Renal cortex interstitium (tissue), 11 donors: ENCODE measurements at regions not wholly inside any gene's neighbourhood (a gene's known extent, or its start where the extent isn't known, plus 50 kb on each side); places are given as distances from the start of the nearest gene placed in this dataset.

ENCODE experiments used
- DNase-seq, 11 donors: peaks; one replicate each; pipeline ENCODE4 v3.0.0-alpha.2; 2013; ENCODE audit warnings: low read depth in 9 of 11, low spot score in 4 of 11; ENCODE audit errors: extremely low read depth in 1 of 11

GRCh38 chr13:109843695-109844094 is 57.3 kb upstream of the IRS2 start:
- no peak for DNase-seq

DNA sequence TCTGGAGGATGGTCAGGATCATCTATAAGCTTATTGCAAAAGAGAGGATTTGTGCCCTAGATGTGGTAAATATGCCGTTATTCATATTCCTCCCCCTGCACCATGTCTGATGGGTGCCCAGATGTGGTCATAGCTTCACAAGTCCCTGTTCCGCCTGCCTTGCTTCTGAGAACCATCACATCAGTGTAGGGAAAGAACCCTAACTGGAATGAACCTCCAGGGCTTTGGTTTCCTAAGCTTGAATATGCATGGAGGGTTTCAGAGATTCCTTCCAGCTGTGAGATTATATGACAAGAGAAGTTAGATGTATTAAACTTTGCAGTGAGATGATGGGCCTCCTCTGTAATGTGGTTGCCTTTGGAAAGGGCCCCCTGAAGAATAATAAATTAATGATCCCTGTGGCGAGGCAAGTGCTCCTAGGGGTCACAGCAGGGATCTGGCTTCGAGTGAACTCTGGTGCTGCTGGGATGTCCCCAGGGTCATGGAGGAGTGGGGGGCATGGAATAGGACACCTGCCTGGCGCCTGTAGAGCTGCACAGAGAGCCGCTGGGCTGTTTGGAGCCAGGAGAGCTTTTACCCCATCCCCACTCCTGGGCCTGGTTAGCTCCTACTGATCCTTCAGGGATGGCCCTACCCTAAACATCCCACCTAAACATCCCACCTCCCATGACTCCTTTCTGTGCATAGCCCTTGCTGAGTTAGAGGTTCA is 56.0 kb upstream of the IRS2 start:
- no peak for DNase-seq

DNA sequence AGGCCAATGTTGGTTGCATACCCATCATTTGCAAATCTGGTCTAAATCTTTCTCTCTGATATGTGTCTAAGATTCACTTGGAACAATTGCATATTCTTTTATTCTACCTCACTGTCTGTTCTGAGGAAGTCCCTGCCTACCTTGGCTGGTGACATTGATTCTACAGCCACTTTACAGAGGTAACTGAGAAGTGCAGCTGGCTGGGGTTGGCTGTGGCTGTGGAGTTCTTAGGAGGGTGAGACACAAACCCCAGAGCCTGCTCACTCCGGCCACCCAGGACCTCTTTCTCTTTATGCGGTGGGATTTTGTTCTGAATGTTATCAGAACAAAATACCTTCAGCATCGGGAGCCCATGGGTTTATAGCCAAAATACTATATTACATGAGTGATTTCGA is 54.5 kb upstream of the IRS2 start:
- no peak for DNase-seq

- no peak for DNase-seq
These were observed 54.0 kb upstream of the IRS2 start for GRCh38 chr13:109840201-109840892.

GRCh38 chr13:109836629-109837607 is 50.5 kb upstream of the IRS2 start:
- peak in 6 of 11 donors; percentile 22 to 57 (median 38) for DNase-seq
